Stimulated activated CD4-positive, alpha-beta T cell treated with anti-CD3 and anti-CD28 coated beads, Interleukin-4, amount 100 ng/mL, for 4 hours (primary cell): ENCODE measurements at regions not wholly inside any gene's neighbourhood (a gene's known extent, or its start where the extent isn't known, plus 50 kb on each side); places are given as distances from the start of the nearest gene placed in this dataset.

Experiments
- DNase-seq, 2 experiments: peaks; one replicate each; pipeline ENCODE4 v3.0.0-alpha.2; 2020

DNA sequence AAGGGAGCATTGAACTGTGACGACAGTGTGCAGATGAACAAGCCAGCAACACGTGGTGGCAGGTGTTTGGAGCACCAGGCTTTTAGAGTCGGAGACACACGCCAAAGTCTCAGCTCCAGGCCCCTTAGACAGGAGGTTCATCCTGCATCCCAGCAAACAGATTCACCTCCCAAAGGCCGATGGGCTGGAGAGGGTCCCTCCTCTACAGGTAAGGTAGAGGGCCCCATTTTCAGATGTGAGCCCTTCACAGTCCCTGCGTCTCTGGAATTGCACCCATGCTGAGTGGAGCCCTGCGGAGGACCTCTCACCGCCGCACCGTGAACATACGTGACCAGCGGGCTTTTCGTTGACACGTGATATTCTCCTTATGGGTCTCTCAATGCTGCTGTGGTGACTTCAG lies 109.0 kb upstream of the B3GAT1 start:
- no peak for DNase-seq

DNA sequence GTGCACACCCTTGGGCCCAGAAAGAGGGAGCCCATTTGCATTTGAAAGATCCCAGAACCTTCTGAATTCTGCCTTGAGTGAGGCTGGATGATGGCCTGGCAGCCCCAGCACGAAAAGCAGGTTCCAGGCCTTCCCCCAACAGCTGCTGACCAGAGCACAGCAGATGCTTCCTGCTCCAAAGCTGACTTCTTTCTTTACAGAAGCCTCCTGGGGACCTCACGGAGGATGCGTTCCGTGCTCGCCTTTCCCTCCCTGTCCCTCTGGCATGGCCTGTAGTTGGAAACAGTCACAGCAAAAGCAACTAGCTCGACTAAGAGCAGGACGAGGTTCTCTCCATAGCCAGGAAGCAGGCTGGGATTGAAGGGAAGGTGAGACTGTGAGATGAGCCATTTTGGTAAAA lies 107.7 kb upstream of the B3GAT1 start:
- no peak for DNase-seq

DNA sequence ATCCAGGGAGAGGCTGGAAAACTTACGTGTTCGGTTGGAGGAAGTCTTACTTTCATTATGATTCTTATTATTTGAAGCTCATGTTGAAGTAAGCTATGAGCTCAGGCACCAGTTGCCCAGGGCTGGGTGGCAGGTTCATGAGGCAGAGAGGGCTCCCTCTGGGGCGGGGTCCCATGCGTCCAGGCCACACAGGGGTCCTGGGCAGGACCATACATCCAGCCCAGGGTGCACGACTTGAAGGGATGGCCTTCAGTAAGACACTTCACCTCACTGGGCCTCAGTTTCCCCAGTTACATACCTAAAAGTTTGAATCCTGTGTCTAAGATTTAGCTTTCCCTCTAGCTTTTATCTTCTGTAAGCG lies 107.3 kb upstream of the B3GAT1 start:
- no peak for DNase-seq

DNA sequence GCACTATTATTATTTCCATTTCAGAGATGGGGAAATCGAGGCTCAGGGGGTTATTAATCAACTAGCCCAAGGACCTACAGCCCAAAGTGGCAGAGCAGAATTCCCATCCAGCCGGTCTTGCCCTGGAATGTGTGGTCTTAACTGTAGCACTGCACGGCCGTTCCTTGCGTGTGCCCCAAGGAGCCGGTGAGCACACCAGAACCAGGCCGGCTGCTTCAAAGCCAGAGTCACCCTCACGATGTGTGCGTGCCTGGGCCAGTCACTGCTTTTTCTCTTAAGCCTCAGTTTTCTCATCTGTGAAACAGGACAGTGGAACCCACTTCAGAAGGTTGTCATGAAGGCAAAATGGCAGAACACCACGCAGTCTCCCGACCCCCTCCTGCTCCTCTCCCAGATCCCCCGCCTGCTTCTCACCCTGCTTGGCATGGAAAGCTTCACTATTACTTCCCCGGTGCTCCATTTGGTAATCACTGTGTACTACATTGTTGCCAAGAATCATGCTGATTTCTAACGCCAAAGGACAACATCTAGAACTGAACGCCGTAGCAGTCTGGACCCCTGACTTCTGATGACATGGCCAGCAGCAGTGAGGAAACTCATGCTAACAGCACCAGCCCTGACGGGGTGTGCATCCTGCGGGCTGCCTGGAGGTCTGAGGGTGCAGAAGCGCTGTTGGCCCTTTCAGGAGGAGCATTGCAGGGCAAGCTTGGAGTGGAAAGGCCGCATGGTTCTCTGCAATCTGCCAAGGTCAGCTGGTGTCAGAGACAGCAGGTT lies 106.8 kb upstream of the B3GAT1 start:
- DNase-seq, result no peak

DNA sequence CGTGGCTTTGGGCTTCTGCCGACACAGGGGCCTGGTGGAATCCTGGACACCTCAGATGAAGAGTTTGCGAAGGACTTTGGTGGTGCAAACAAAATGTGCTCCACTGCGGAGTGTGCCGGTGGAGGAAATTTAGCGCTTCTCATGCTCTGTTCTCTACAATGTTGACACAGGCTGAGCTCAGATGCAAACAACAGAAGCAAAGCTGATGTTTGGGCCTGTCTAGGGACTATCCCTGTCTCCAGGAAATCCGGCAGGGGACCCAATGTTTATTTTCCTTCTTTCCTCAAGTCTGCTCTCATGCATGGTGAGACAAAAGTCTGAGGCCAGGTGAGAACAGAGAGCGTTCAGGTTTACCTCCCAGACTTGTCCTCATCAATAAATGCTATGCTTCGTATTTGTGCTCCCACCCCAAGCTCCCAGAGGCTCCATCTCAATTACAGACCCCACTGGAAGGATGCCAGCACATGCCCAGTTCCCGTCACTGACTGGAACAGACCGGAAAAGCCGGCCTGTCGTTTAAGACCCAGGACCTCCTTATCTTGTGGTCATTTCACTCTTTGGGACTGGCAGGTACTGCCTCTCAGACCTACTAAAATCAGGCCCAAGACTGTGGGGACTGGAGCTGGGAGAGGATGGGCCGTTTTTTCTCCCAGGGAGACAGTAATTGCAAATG lies 105.7 kb upstream of the B3GAT1 start:
- DNase-seq, result no peak

DNA sequence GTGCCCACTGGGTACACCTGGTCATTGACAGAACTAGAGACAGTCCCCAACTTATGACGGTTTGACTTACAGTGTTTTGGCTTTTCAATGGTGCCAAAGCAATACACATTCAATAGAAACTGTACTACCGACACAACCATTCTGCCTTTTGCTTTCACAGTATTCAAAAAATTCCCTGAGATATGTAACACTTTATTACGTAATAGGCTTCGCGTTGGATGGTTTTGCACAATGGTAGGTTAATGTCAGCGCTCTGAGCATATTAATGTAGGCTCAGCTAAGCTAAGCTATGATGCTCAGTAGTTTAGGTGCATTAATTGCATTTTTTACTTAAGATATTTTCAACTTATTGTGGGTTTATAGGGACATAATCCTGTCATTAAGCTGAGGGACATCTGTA lies 105.1 kb upstream of the B3GAT1 start:
- no peak for DNase-seq

DNA sequence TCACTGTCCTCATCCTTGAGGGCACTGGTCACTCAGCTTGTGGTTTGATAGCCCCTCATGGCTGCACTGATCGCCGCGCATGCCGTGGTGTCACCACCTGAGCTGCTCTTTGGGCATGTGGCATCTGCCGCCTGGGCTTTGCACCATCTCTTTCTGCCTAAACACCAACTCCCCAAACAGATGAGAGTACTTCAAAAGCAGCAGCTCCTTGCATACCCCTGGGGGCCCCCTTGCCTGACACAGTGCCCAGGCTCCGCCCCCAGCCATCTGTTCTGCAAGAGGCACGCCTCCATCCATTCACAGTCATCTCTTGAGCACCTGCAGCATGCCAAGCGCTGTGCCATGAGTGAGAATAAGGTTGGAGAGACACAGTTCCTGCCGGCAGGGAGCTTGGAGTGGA lies 104.5 kb upstream of the B3GAT1 start:
- no peak for DNase-seq

- no peak for DNase-seq
These were observed 103.3 kb upstream of the B3GAT1 start for GRCh38 chr11:134515081-134515960.

GRCh38 chr11:134514354-134514951 lies 102.4 kb upstream of the B3GAT1 start:
- DNase-seq, result no peak

DNA sequence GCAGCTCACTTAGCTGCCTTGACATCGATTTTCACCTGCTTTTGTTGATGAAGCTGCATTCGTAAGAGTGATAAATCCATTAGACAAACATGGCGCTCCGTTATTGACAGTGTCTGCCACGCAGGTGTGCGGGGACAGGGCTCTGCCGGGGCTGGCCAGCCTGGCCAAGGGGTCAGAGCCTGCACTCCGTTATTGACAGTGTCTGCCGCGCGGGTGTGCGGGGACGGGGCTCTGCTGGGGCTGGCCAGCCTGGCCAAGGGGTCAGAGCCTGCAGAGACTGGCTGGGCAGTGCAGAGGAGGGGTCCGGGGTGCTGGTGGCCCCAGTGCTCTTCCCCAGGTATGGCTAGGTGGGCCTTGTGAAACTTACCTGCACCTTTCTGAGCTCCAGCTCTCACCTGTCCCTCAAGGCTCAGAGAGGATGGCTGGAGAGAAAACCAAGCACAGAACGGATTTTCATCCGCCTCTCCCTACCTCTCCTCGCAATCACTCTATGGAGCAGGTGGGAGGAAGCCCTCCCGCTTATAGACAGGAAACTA lies 101.6 kb upstream of the B3GAT1 start:
- DNase-seq, result no peak

GRCh38 chr11:134512571-134513538 lies 100.8 kb upstream of the B3GAT1 start:
- no peak for DNase-seq

DNA sequence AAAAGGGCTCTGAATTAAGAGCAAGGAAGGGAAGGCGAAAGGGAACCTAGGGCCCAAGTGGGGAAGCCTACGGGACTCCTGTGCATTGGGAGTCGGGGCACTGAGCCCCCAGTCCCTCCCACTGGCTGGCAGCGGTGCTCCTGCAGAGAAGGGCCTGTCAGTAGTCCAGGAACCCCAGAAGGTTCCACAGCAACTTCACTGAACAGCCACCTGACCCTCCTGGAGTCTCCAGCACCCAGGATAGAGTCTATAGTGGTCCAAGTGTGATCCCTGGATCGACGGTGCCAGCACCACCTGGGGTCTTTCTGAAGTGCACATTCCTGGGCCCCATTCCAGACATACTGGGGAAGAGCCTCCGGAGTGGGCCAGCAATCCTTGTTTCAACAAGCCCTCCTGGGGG lies 100.0 kb upstream of the B3GAT1 start:
- DNase-seq, result no peak

DNA sequence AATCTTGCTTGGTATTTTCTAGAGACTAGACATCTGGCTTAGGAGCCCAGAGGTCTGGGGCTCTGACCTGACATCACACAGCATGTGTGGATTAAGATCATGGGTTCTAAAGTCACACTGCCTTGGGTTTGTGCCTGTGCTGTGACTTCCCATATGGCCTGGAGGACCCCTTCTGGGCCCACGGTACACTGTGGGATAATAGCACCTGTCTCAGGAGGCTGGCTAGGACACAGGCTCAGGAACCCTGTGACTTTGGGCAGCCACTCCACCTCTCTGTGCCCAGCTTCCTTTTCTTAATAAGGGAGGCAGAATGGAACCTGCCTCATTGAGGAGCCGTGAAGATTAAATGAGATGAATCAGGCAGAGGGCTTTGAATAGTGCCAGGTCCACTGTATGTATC lies 99.2 kb upstream of the B3GAT1 start:
- no peak for DNase-seq

- no peak for DNase-seq
These were observed 98.4 kb upstream of the B3GAT1 start for GRCh38 chr11:134510233-134511040.

GRCh38 chr11:134509381-134510232 lies 97.6 kb upstream of the B3GAT1 start:
- no peak for DNase-seq

- DNase-seq, result no peak
These were observed 96.4 kb upstream of the B3GAT1 start for GRCh38 chr11:134508219-134508990.

DNA sequence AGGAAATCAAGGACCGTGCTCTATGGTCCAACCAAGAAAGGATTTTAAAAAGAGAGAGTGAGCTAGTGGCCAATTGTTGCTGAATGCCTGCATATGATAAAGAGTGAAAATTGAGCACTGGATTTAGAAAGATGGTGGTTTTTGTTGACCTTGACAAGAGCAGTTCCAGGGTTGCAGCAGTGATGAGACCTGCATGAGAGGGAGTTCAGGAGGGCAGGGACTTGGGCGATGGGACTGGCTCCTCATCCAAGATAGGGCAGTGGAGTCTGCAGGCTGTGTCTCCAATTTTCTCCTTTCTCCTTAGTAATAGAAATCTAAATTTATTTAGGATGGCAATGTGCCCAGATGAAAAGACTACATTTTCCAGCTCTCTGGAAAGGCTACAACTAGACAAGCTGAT lies 94.0 kb upstream of the B3GAT1 start:
- DNase-seq, result no peak

DNA sequence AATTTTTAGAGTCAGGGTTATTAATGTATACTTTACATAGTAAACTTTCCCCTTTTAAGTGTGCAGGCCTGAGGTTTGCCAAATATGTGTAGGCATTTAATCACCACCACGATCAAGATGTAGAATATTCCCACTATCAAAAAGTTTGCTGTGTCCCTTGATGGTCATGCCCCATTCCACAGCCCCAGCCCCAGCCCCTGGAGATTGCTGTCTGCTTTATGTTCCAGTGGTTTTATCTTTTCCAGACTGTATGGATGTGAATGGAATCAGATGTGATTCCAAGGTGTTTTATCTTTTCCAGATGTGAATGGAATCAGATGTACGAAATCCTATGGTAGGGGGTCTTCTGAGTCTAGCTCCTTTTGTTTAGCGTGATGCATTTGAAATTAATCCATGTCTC lies 93.1 kb upstream of the B3GAT1 start:
- DNase-seq, result no peak
